ENCODE measurements at regions not wholly inside any gene's neighbourhood (a gene's known extent, or its start where the extent isn't known, plus 50 kb on each side); places are given as distances from the start of the nearest gene placed in this dataset.

DNA sequence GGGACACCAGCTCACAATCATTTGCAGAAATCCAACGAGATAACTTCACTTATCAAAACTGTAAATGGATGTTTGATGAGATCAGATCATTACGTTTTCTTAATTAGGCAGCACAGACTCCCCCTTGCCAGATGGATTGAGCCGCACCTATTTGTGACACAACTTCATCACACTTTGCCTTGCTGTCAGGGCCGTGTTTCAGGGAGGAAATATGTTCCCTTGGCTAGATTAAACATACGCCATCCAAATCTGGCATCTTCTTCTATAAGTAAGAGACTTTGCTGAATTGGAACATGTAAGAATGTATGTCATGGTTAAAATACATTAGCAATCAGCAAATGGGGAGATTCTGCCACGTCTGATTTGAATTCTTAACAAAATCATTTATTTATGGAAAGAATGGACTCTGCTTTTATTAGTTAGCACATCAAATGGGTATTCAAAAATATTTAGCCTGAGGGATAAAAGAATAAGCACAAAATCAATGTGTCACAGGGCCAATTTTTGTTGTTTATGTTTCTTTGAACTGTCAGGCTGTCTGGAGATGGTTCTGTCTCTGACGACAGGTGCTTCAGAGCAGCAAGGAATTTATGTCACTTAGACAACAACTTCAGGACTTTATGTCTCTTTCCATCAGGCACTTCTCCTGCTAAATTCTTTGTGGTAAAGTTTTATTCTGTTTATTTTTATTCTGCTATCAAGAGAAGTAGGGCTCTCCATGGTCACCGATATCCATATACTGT is 326.1 kb upstream of the NCAM1 start:
- no peaks in the 10 kb centered on the region for H3K4me1 ChIP-seq
- no peak overlapping the region for H3K4me3 ChIP-seq
- no peak for DNase-seq (ENCODE audit: low spot score in 2 of 2)
- TF ChIP-seq, protein P1, sequence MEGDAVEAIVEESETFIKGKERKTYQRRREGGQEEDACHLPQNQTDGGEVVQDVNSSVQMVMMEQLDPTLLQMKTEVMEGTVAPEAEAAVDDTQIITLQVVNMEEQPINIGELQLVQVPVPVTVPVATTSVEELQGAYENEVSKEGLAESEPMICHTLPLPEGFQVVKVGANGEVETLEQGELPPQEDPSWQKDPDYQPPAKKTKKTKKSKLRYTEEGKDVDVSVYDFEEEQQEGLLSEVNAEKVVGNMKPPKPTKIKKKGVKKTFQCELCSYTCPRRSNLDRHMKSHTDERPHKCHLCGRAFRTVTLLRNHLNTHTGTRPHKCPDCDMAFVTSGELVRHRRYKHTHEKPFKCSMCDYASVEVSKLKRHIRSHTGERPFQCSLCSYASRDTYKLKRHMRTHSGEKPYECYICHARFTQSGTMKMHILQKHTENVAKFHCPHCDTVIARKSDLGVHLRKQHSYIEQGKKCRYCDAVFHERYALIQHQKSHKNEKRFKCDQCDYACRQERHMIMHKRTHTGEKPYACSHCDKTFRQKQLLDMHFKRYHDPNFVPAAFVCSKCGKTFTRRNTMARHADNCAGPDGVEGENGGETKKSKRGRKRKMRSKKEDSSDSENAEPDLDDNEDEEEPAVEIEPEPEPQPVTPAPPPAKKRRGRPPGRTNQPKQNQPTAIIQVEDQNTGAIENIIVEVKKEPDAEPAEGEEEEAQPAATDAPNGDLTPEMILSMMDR (IDR thresholded peaks at IDR 0.05): no peak
- H3K27ac ChIP-seq: no peak overlapping the region
- intact Hi-C loops (cut with DNase I): no loop called here
- H3K9me3 ChIP-seq: peaks cover 0 to 15% of the 10 kb centered on the region in 2 donors
- no peaks in the 10 kb centered on the region for H3K36me3 ChIP-seq
- no peaks in the 10 kb centered on the region for H3K27me3 ChIP-seq

- no peak for DNase-seq (ENCODE audit: low spot score in 2 of 2)
- intact Hi-C loops (cut with DNase I): no loop called here
- H3K9me3 ChIP-seq: peaks cover 0 to 15% of the 10 kb centered on the region in 2 donors
- H3K4me1 ChIP-seq: no peaks in the 10 kb centered on the region
- no peak overlapping the region for H3K4me3 ChIP-seq
- TF ChIP-seq, protein P1 (IDR thresholded peaks at IDR 0.05): no peak
- H3K36me3 ChIP-seq: no peaks in the 10 kb centered on the region
- H3K27ac ChIP-seq: no peak overlapping the region
- no peaks in the 10 kb centered on the region for H3K27me3 ChIP-seq
Measured at GRCh38 chr11:112637076-112637475, 324.1 kb upstream of the NCAM1 start.

GRCh38 chr11:112637876-112638275 is 323.3 kb upstream of the NCAM1 start:
- no peaks in the 10 kb centered on the region for H3K4me1 ChIP-seq
- no peaks in the 10 kb centered on the region for H3K36me3 ChIP-seq
- DNase-seq (ENCODE audit: low spot score in 2 of 2): no peak
- no peak overlapping the region for H3K27ac ChIP-seq
- H3K4me3 ChIP-seq: no peak overlapping the region
- no peaks in the 10 kb centered on the region for H3K27me3 ChIP-seq
- intact Hi-C loops (cut with DNase I): no loop called here
- TF ChIP-seq, protein P1 (IDR thresholded peaks at IDR 0.05): no peak
- peaks cover 0 to 18% of the 10 kb centered on the region in 2 donors for H3K9me3 ChIP-seq

- Histone ChIP-seq H3K9me3 (peaks cover 0 to 25% of the 10 kb centered on the region in 2 donors), H3K4me1 (no peaks in the 10 kb centered on the region)
Measured at GRCh38 chr11:112639469-112639868, 321.8 kb upstream of the NCAM1 start.

GRCh38 chr11:112643416-112643815 is 317.8 kb upstream of the NCAM1 start:
- no peaks in the 10 kb centered on the region for H3K36me3 ChIP-seq
- H3K9me3 ChIP-seq: peaks cover 0 to 23% of the 10 kb centered on the region in 2 donors
- H3K27ac ChIP-seq: no peak overlapping the region
- intact Hi-C loops (cut with DNase I): no loop called here
- H3K27me3 ChIP-seq: no peaks in the 10 kb centered on the region
- TF ChIP-seq, protein P1 (IDR thresholded peaks at IDR 0.05): no peak
- H3K4me1 ChIP-seq: no peaks in the 10 kb centered on the region
- H3K4me3 ChIP-seq: no peak overlapping the region
- DNase-seq (ENCODE audit: low spot score in 2 of 2): no peak

More at GRCh38 chr11:112639469-112639868, 321.8 kb upstream of the NCAM1 start:
- no peaks in the 10 kb centered on the region for H3K27me3 ChIP-seq
- H3K4me3 ChIP-seq: no peak overlapping the region
- DNase-seq (ENCODE audit: low spot score in 2 of 2): no peak
- intact Hi-C loops (cut with DNase I): no loop called here
- H3K36me3 ChIP-seq: no peaks in the 10 kb centered on the region
- TF ChIP-seq, protein P1 (IDR thresholded peaks at IDR 0.05): no peak
- no peak overlapping the region for H3K27ac ChIP-seq
